Tibial artery (tissue), 4 donors: ENCODE measurements at regions not wholly inside any gene's neighbourhood (a gene's known extent, or its start where the extent isn't known, plus 50 kb on each side); places are given as distances from the start of the nearest gene placed in this dataset.
A peak's percentile ranks its signal among the peaks of the same experiment; 100 is the strongest.

Experiments
- DNase-seq, 2 donors: peaks; one replicate each; pipeline ENCODE4 v3.0.0-alpha.2; 2019
- H3K27ac ChIP-seq, 2 donors: fragments of 200-600 bp; sonication (generic) in 1 of 2; 1 replicate in 1 of 2; 2 replicates in 1 of 2; pipeline ENCODE4 v1.5.1; 2018 to 2019; ENCODE audit warnings: mild to moderate bottlenecking in 1 of 2
- H3K27me3 ChIP-seq, 2 donors: fragments of 200-600 bp; sonication (generic) in 1 of 2; one replicate each; pipeline versions ENCODE4 v1.5.1 to v1.6.0; 2016 to 2019
- H3K36me3 ChIP-seq, 3 donors: fragments of 200-600 bp; sonication (generic) in 2 of 3; one replicate each; pipeline ENCODE4 v1.5.1; 2016 to 2019; ENCODE audit warnings: mild to moderate bottlenecking in 2 of 3
- H3K4me1 ChIP-seq, 4 donors: fragments of 200-600 bp; sonication (generic) in 2 of 4; 1 replicate in 3 of 4; 2 replicates in 1 of 4; pipeline ENCODE4 v1.5.1; 2016 to 2019
- H3K4me3 ChIP-seq, 2 donors: fragments of 200-600 bp; sonication (generic) in 1 of 2; 1 replicate in 1 of 2; 2 replicates in 1 of 2; pipeline ENCODE4 v1.5.1; 2018 to 2019; ENCODE audit warnings: mild to moderate bottlenecking in 2 of 2
- H3K9me3 ChIP-seq, 3 donors: fragments of 200-600 bp; sonication (generic) in 1 of 3; one replicate each; pipeline ENCODE4 v1.5.1; 2016 to 2019
- CTCF ChIP-seq, 2 experiments: fragments of 200-600 bp in 1 of 2; fragments of 450-650 bp in 1 of 2; IDR thresholded peaks; one replicate each; pipeline ENCODE4 v1.5.1; 2017 to 2019; ENCODE audit warnings: antibody characterized with exemption in 2 of 2, mild to moderate bottlenecking in 1 of 2, moderate library complexity in 1 of 2
- intact Hi-C: fragments of 100-400 bp; cut with DNase I; formaldehyde crosslinking; loops from one replicate; pipeline ENCODE4 v1.15.0; 2023; ENCODE audit warnings: low total_unique reads

- Histone ChIP-seq H3K36me3 (no peaks in the 10 kb centered on the region), H3K9me3 (no peaks in the 10 kb centered on the region), H3K27me3 (no peaks in the 10 kb centered on the region), H3K4me1 (peaks cover 0 to 54% (median 20%) of the 10 kb centered on the region in 4 donors), H3K27ac (peak overlapping the region; percentile 60 to 62), H3K4me3 (no peak overlapping the region)
- intact Hi-C loops, result no loop called here
- TF ChIP-seq CTCF (IDR thresholded peaks at IDR 0.05), result no peak
- DNase-seq, result no peak
These were observed 730.2 kb upstream of the GJE1 start for GRCh38 chr6:141402489-141402888.

- intact Hi-C loops, result no loop called here
These were observed 730.9 kb upstream of the GJE1 start for GRCh38 chr6:141401851-141402250.

GRCh38 chr6:141401168-141401567, 731.6 kb upstream of the GJE1 start:
- DNase-seq, result no peak
- no peaks in the 10 kb centered on the region for H3K9me3 ChIP-seq
- H3K36me3 ChIP-seq, result no peaks in the 10 kb centered on the region
- H3K27ac ChIP-seq, result peak overlapping the region; percentile 60 to 62
- TF ChIP-seq CTCF (IDR thresholded peaks at IDR 0.05), result no peak
- H3K4me1 ChIP-seq, result peaks cover 0 to 46% (median 20%) of the 10 kb centered on the region in 4 donors
- H3K27me3 ChIP-seq, result no peaks in the 10 kb centered on the region
- no peak overlapping the region for H3K4me3 ChIP-seq
- intact Hi-C loops, result no loop called here

More at GRCh38 chr6:141401851-141402250, 730.9 kb upstream of the GJE1 start:
- no peaks in the 10 kb centered on the region for H3K9me3 ChIP-seq
- no peak for DNase-seq
- no peaks in the 10 kb centered on the region for H3K27me3 ChIP-seq
- peak overlapping the region; percentile 60 to 62 for H3K27ac ChIP-seq
- peaks cover 0 to 49% (median 20%) of the 10 kb centered on the region in 4 donors for H3K4me1 ChIP-seq
- H3K4me3 ChIP-seq, result no peak overlapping the region
- no peak for TF ChIP-seq CTCF (IDR thresholded peaks at IDR 0.05)
- H3K36me3 ChIP-seq, result no peaks in the 10 kb centered on the region

GRCh38 chr6:141398949-141399348, 733.8 kb upstream of the GJE1 start:
- intact Hi-C loops, result no loop called here
- no peak for DNase-seq
- H3K27ac ChIP-seq, result no peak overlapping the region
- H3K27me3 ChIP-seq, result no peaks in the 10 kb centered on the region
- H3K4me1 ChIP-seq, result peaks cover 0 to 35% (median 20%) of the 10 kb centered on the region in 4 donors
- no peaks in the 10 kb centered on the region for H3K36me3 ChIP-seq
- H3K4me3 ChIP-seq, result no peak overlapping the region
- no peaks in the 10 kb centered on the region for H3K9me3 ChIP-seq
- TF ChIP-seq CTCF (IDR thresholded peaks at IDR 0.05), result no peak

GRCh38 chr6:141395443-141396008, 737.2 kb upstream of the GJE1 start:
- H3K9me3 ChIP-seq, result no peaks in the 10 kb centered on the region
- intact Hi-C loops, result no loop called here
- no peak for DNase-seq
- H3K4me1 ChIP-seq, result peaks cover 0 to 1% (median 0%) of the 10 kb centered on the region in 4 donors
- H3K36me3 ChIP-seq, result no peaks in the 10 kb centered on the region
- no peak overlapping the region for H3K4me3 ChIP-seq
- no peaks in the 10 kb centered on the region for H3K27me3 ChIP-seq
- TF ChIP-seq CTCF (IDR thresholded peaks at IDR 0.05), result no peak
- H3K27ac ChIP-seq, result no peak overlapping the region
